Uterus (tissue), 2 donors: ENCODE measurements at regions not wholly inside any gene's neighbourhood (a gene's known extent, or its start where the extent isn't known, plus 50 kb on each side); places are given as distances from the start of the nearest gene placed in this dataset.

Source experiments
- CTCF ChIP-seq, 4 experiments: fragments of 200-600 bp in 2 of 4; fragments of 450-650 bp in 2 of 4; sonication (generic) in 2 of 4; IDR thresholded peaks; one replicate each; pipeline ENCODE4 v1.5.1; 2016 to 2019; ENCODE audit warnings: antibody characterized with exemption in 4 of 4, mild to moderate bottlenecking in 2 of 4, moderate library complexity in 1 of 4
- POLR2A ChIP-seq, 2 donors: fragments of 450-650 bp; IDR thresholded peaks; one replicate each; pipeline ENCODE4 v1.6.1; 2016; ENCODE audit warnings: antibody characterized with exemption in 2 of 2, mild to moderate bottlenecking in 1 of 2, moderate library complexity in 1 of 2

- TF ChIP-seq CTCF (IDR thresholded peaks at IDR 0.05), result no peak
- TF ChIP-seq POLR2A (IDR thresholded peaks at IDR 0.05), result no peak
These were observed 484.5 kb downstream of the PDGFC start for GRCh38 chr4:156487107-156487506.
